HT1080 (cell line): ENCODE measurements at regions not wholly inside any gene's neighbourhood (a gene's known extent, or its start where the extent isn't known, plus 50 kb on each side); places are given as distances from the start of the nearest gene placed in this dataset. TPM values are rescaled to one million over a fixed set of nuclear protein-coding genes. Genes with fewer than 3 reads are reported as not detected.

ENCODE experiments used
- small RNA-seq: library from RNA; depleted of rRNA; stranded (forward); fragments of <200 nt; gene quantifications from one replicate; pipeline ENCODE3, GENCODE V24; 2014

Small RNAs in the stretch of these regions (small RNA-seq; reads per million reads assigned to genes)
- not detected for gene AL359999.1
